Endothelial cell of umbilical vein (primary cell): ENCODE measurements at regions not wholly inside any gene's neighbourhood (a gene's known extent, or its start where the extent isn't known, plus 50 kb on each side); places are given as distances from the start of the nearest gene placed in this dataset.

ENCODE experiments used
- BruUV-seq: library from RNA; stranded (reverse); fragments of 400-500 nt; replicated peaks from 2 replicates; lab custom pipeline; 2021; lab: Mats Ljungman, UMichigan
- CTCF ChIA-PET: fragments of 300-600, 350-600 bp; sonication (Branson Sonifier 250); formaldehyde crosslinking; loops from one replicate; lab custom pipeline; 2021; ENCODE audit warnings: antibody characterized with exemption, inconsistent platforms; lab: Charles Lee
- POLR2A ChIA-PET: fragments of 300-600, 350-600 bp; sonication (Branson Sonifier 250); formaldehyde crosslinking; loops from one replicate; lab custom pipeline; 2021; ENCODE audit warnings: antibody characterized with exemption, inconsistent platforms; lab: Charles Lee
- DNase-seq: peaks from one replicate; pipeline ENCODE4 v3.0.0-alpha.2; 2011; ENCODE audit warnings: low read depth, low spot score
- FAIRE-seq: peaks from 2 replicates; lab custom pipeline; 2011; peaks lifted over from hg19 to GRCh38; lab: Jason Lieb, UNC
- H2AFZ ChIP-seq: 2 replicates; pipeline ENCODE4 v1.6.0; 2012; ENCODE audit warnings: low read depth, low read length, control low read depth, inconsistent platforms
- H3K27ac ChIP-seq: 2 replicates; pipeline ENCODE4 v1.5.1; 2011; ENCODE audit warnings: low read depth, mild to moderate bottlenecking, control low read depth, low read length, moderate library complexity; ENCODE audit not compliant: insufficient read depth
- H3K27me3 ChIP-seq, 2 experiments: 2 replicates each; pipeline versions ENCODE4 v1.6.0 to v1.6.1; 2011; ENCODE audit warnings: low read length in 2 of 2, mixed read lengths in 1 of 2; ENCODE audit not compliant: control insufficient read depth in 2 of 2, insufficient read depth in 2 of 2
- H3K36me3 ChIP-seq, 2 experiments: 2 replicates in 1 of 2; 3 replicates in 1 of 2; pipeline ENCODE4 v1.5.1; 2011; ENCODE audit warnings: low read length in 2 of 2, mild to moderate bottlenecking in 1 of 2, moderate library complexity in 1 of 2; ENCODE audit not compliant: control insufficient read depth in 2 of 2, insufficient read depth in 2 of 2; ENCODE audit errors: extremely low read depth in 1 of 2
- H3K4me1 ChIP-seq: 3 replicates; pipeline ENCODE4 v1.5.1; 2011; ENCODE audit warnings: mild to moderate bottlenecking, low read length; ENCODE audit not compliant: control insufficient read depth, insufficient read depth; ENCODE audit errors: extremely low read depth
- H3K4me2 ChIP-seq: 2 replicates; pipeline ENCODE4 v1.6.1; 2011; ENCODE audit warnings: low read length, control low read depth, mixed read lengths; ENCODE audit not compliant: insufficient read depth
- H3K4me3 ChIP-seq, 3 experiments: fragments of 200-600 bp in 1 of 3; sonication (generic), shearing (Covaris generic) in 1 of 3; replicated peaks in 1 of 3; 2 replicates each; pipeline ENCODE4 v1.5.1; 2011 to 2016; ENCODE audit warnings: control low read depth in 3 of 3, low read length in 3 of 3, mild to moderate bottlenecking in 2 of 3, inconsistent platforms in 1 of 3, low read depth in 1 of 3, moderate library complexity in 1 of 3; ENCODE audit not compliant: insufficient read depth in 1 of 3
- H3K79me2 ChIP-seq: 2 replicates; pipeline ENCODE4 v1.6.0; 2012; ENCODE audit warnings: low read length, inconsistent platforms; ENCODE audit not compliant: control insufficient read depth, insufficient read depth
- H3K9ac ChIP-seq: replicated peaks from 2 replicates; pipeline ENCODE3; 2011; ENCODE audit warnings: low read length, control low read depth; ENCODE audit not compliant: insufficient read depth; ENCODE audit errors: extremely low read depth
- H3K9me1 ChIP-seq: replicated peaks from 3 replicates; pipeline ENCODE4 v1.6.0; 2011; ENCODE audit warnings: mild to moderate bottlenecking, low read length; ENCODE audit not compliant: control insufficient read depth, insufficient read depth; ENCODE audit errors: extremely low read depth
- H3K9me3 ChIP-seq: replicated peaks from 2 replicates; pipeline ENCODE4 v1.5.1; 2012; ENCODE audit warnings: low read length, inconsistent platforms; ENCODE audit not compliant: control insufficient read depth, insufficient read depth
- H4K20me1 ChIP-seq: replicated peaks from 2 replicates; pipeline ENCODE3; 2011; ENCODE audit warnings: mild to moderate bottlenecking, low read length; ENCODE audit not compliant: control insufficient read depth, insufficient read depth; ENCODE audit errors: extremely low read depth
- CTCF ChIP-seq, 2 donors: IDR thresholded peaks; 1 replicate in 1 of 2; 2 replicates in 1 of 2; pipeline ENCODE4 v1.5.1; 2011; ENCODE audit warnings: low read length in 2 of 2, mild to moderate bottlenecking in 2 of 2, moderate library complexity in 2 of 2, control low read depth in 1 of 2, inconsistent platforms in 1 of 2, low read depth in 1 of 2; ENCODE audit not compliant: insufficient read depth in 1 of 2; ENCODE audit errors: extremely low read depth in 1 of 2
- EZH2 ChIP-seq: IDR thresholded peaks from 2 replicates; pipeline ENCODE4 v1.6.1; 2012; ENCODE audit warnings: borderline replicate concordance, low read depth, mild to moderate bottlenecking, moderate library complexity, low read length, inconsistent platforms; ENCODE audit not compliant: severe bottlenecking
- FOS ChIP-seq: IDR thresholded peaks from 2 replicates; pipeline ENCODE4 v1.6.1; 2011; ENCODE audit warnings: mild to moderate bottlenecking, low read length, moderate library complexity, borderline replicate concordance; ENCODE audit not compliant: insufficient read depth
- JUN ChIP-seq: IDR thresholded peaks from 2 replicates; pipeline ENCODE4 v1.6.1; 2011; ENCODE audit warnings: borderline replicate concordance, low read depth; ENCODE audit not compliant: insufficient read length, insufficient read depth
- MAX ChIP-seq: IDR thresholded peaks from 2 replicates; pipeline ENCODE4 v1.6.1; 2011; ENCODE audit not compliant: insufficient read depth, insufficient read length
- MYC ChIP-seq: IDR thresholded peaks from one replicate; pipeline ENCODE4 v1.6.1; 2011; ENCODE audit warnings: mild to moderate bottlenecking, low read depth, low read length
- POLR2A ChIP-seq: IDR thresholded peaks from 2 replicates; pipeline ENCODE4 v1.6.1; 2012; ENCODE audit warnings: low read depth, mild to moderate bottlenecking, control low read depth, low read length
- dilution Hi-C: fragments of 300-500 bp; cut with MboI; formaldehyde crosslinking; loops from one replicate; pipeline ENCODE4 v1.15.0; 2019; ENCODE audit warnings: low sequenced_read_pairs; ENCODE audit not compliant: extremely low pct_ligation_motif_present
- intact Hi-C: fragments of 100-400 bp; cut with micrococcal nuclease; formaldehyde crosslinking; loops from one replicate; pipeline ENCODE4 v1.10.0; 2022

GRCh38 chr1:218728898-218729565 lies 383.9 kb downstream of the TGFB2 start:
- dilution Hi-C loops, result no loop called here
- Histone ChIP-seq H2AFZ (no peak overlapping the region), H3K9me1 (no peaks in the 10 kb centered on the region), H3K9me3 (no peaks in the 10 kb centered on the region), H3K36me3 (no peaks in the 10 kb centered on the region), H3K27ac (no peak overlapping the region), H3K79me2 (no peaks in the 10 kb centered on the region), H3K4me3 (no peak overlapping the region), H3K27me3 (no peaks in the 10 kb centered on the region), H4K20me1 (no peaks in the 10 kb centered on the region), H3K4me1 (no peaks in the 10 kb centered on the region), H3K9ac (no peak overlapping the region), H3K4me2 (no peak overlapping the region)
- no peak for DNase-seq
- TF ChIP-seq POLR2A (no peak), CTCF (IDR thresholded peaks at IDR 0.05; ENCODE audit: extremely low read depth in 1 of 2, insufficient read depth in 1 of 2, low read depth in 1 of 2, low read length in 2 of 2) (no peak), FOS (no peak), JUN (no peak), MYC (no peak), MAX (no peak), EZH2 (no peak)
- intact Hi-C loops, result loop anchor here (1.0 kb wide), 1 partner anchor 22 kb away; no protein-coding TSS in a partner anchor
- BruUV-seq, result no TSS peak
- CTCF ChIA-PET, result no interaction called here
- FAIRE-seq, result no peak
- POLR2A ChIA-PET, result no interaction called here
